ENCODE measurements at regions not wholly inside any gene's neighbourhood (a gene's known extent, or its start where the extent isn't known, plus 50 kb on each side); places are given as distances from the start of the nearest gene placed in this dataset.

DNA sequence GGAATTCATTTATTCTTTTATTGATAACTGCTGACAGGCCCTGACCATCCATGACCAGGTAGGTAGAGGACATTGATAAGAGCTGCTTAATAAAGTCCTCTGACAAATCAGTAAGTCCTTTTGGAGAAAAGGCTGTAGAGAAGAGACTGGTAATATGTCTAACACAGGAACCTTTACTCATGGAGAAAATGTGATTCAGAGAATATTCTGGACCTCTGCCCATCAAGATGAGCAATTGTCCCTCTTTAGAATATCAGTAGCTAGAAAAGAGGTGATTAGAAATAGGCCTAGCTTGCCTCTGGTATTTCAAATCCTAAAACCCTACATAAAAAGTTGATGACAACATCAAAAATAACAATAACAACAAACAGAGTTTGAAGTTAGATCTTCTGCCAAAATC lies 642.3 kb downstream of the TBC1D4 start:
- no peak overlapping the region for H3K27ac Mint-ChIP-seq
- H3K9me3 Mint-ChIP-seq, result peaks cover 0 to 4% (median 0%) of the 10 kb centered on the region in 3 donors
- no peak overlapping the region for H3K4me3 Mint-ChIP-seq
- H3K36me3 Mint-ChIP-seq, result no peaks in the 10 kb centered on the region
- H3K27me3 Mint-ChIP-seq, result no peaks in the 10 kb centered on the region
- H3K4me1 Mint-ChIP-seq, result no peaks in the 10 kb centered on the region

DNA sequence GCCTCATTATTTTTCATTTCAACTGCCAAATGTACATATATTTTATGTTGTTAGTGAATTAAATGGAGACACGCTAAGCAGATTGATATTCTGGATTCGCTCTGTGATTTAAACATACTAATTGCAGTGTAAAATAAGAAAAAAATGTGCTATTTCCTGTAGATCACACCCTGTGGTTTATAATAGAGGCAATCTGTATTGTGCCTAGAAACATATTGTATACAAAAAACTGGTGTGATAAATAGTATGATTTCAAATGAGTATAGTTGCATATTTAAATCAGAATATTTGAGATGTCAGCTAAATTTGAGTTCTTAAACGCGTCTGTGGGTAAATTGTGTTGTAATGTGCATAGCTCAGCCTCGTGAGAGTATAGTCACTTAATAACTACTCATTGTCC lies 643.9 kb downstream of the TBC1D4 start:
- Mint-ChIP-seq H3K27ac (no peak overlapping the region), H3K9me3 (peaks cover 0 to 2% (median 0%) of the 10 kb centered on the region in 3 donors), H3K27me3 (no peaks in the 10 kb centered on the region), H3K4me3 (no peak overlapping the region), H3K36me3 (no peaks in the 10 kb centered on the region), H3K4me1 (no peaks in the 10 kb centered on the region)

DNA sequence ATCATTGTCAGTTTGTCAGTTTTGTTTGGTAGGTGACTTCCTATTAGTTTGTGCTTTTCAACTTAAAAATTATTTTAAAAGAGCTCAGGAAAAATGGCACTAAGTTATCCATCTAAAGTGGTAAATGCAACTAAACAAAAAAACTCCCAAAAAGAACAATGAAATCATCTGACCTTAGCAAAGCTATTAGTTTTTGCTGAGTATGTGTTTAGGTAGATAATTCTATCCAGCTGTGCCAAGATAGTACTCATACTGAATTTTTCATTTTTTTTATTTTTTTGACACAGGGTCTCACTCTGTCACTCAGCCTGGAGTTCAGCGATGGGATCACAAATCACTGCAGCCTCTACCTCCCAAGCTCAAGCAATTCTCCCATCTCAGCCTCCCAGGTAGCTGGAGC lies 645.3 kb downstream of the TBC1D4 start:
- H3K36me3 Mint-ChIP-seq, result no peaks in the 10 kb centered on the region
- H3K4me3 Mint-ChIP-seq, result no peak overlapping the region
- H3K27ac Mint-ChIP-seq, result no peak overlapping the region
- no peaks in the 10 kb centered on the region for H3K27me3 Mint-ChIP-seq
- no peaks in the 10 kb centered on the region for H3K4me1 Mint-ChIP-seq
- H3K9me3 Mint-ChIP-seq, result peaks cover 0 to 2% (median 0%) of the 10 kb centered on the region in 3 donors

DNA sequence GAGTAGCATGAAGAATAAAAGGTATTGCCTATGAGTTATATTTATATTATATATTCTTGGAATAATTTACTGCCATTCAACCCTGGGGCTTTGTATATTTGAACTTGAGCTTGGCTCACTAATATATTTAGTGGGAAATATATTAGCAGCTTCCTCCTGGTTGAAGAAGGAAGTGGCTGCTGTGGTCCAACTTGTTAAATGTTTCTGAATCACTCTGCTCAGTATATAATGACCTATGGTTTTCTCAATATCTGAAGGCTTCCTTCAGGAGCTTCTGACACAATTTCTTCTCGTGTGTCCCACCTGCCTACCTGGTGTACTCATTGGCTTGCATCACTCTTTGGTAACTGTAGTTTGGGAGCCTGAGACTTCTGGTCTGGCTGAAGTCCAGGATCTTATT lies 646.4 kb downstream of the TBC1D4 start:
- Mint-ChIP-seq H3K4me1 (no peaks in the 10 kb centered on the region), H3K27me3 (no peaks in the 10 kb centered on the region), H3K36me3 (no peaks in the 10 kb centered on the region), H3K4me3 (no peak overlapping the region), H3K27ac (no peak overlapping the region), H3K9me3 (peaks cover 0 to 2% (median 0%) of the 10 kb centered on the region in 3 donors)

DNA sequence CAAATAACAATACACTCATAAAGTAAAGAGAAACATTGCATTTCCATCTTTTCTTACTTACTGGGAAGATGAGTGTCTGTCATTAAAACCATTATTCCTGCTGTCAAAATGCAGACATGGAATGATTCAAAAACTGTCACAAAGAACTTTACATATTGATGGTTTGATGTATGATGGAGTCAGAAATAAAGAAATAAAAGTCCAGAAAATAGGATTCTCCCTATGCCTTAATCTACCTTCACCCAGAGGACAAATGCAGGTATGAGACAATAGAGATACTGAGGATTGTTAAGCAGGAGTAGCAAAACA lies 656.1 kb downstream of the TBC1D4 start:
- no peaks in the 10 kb centered on the region for H3K9me3 Mint-ChIP-seq
- H3K27me3 Mint-ChIP-seq, result peaks cover 1% of the 10 kb centered on the region
- H3K36me3 Mint-ChIP-seq, result no peaks in the 10 kb centered on the region
- no peak overlapping the region for H3K27ac Mint-ChIP-seq
- no peak overlapping the region for H3K4me3 Mint-ChIP-seq
- no peaks in the 10 kb centered on the region for H3K4me1 Mint-ChIP-seq

DNA sequence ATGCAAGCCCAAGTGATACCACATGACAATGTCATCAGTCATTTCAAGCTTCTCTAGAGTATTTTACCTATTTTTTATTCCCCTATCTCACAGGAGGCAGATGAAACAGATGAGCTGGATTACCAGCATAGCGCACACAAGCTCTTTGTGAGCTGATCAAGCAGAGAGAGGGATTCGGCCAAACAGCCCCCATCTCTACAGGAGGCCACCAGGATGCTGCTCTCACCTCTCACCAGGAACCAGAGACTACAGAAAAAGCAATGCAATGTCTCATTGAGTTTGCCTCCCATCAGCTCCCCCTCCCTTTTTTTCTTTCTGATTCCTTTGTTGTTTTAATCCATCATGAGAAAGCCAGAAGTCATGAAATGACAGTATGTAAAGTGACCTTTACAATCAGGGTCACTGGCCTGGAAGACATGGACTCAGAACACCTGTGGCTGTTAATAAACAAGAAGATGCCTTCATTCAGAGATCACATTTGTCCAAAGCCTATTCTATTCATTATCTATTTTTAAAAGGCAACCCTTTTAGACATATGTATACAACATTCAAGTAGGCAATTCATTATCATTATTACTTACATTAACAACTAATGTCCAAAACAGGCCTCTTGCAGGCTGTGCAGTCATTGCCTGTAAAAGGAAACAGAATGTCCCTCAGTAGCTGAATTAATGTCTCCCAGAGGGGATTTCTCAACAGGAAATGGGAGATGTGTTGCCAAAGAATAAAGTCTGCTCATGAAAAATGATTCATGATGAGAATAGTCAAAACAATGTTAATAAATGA lies 656.6 kb downstream of the TBC1D4 start:
- H3K27me3 Mint-ChIP-seq, result peaks cover 1% of the 10 kb centered on the region
- no peak overlapping the region for H3K4me3 Mint-ChIP-seq
- H3K9me3 Mint-ChIP-seq, result no peaks in the 10 kb centered on the region
- no peak overlapping the region for H3K27ac Mint-ChIP-seq
- H3K4me1 Mint-ChIP-seq, result no peaks in the 10 kb centered on the region
- no peaks in the 10 kb centered on the region for H3K36me3 Mint-ChIP-seq

DNA sequence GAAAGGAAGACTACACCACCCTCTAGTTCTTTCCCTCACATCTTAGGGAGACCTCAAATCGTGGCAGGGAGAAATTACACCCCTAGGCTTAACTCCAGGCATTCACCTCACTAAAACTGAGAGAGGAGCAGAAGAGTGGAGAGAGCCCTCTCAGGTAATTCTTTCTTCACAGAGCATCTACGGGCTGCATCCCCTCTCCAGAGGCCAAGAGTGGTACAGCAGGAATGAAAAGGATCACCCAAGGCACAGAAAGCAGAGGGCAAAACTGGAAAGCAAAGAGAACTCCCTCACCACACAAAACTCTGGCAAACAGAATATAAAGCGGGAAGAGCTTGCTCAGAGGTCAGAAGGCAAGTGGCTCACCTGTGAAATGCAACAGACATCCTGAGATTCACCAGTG lies 661.2 kb downstream of the TBC1D4 start:
- H3K27me3 Mint-ChIP-seq, result peaks cover 1% of the 10 kb centered on the region
- H3K4me3 Mint-ChIP-seq, result no peak overlapping the region
- H3K9me3 Mint-ChIP-seq, result no peaks in the 10 kb centered on the region
- H3K36me3 Mint-ChIP-seq, result no peaks in the 10 kb centered on the region
- no peaks in the 10 kb centered on the region for H3K4me1 Mint-ChIP-seq
- H3K27ac Mint-ChIP-seq, result no peak overlapping the region

DNA sequence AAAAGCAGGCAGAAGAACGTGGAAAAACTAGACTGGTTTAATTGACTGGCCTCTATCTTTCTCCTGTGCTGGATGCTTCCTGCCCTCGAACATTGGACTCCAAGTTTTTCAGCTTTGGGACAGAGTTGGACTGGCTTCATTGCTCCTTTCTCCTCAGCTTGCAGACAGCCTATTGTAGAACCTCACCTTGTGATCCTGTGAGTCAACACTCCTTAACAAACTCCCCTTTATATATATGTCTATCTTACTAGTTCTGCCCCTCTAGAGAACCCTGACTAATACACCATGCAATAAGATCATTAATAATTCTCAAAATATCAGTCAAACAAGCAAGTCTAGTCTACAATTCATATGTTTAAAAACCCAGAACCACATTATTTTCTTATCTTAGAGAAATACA lies 662.4 kb downstream of the TBC1D4 start:
- Mint-ChIP-seq H3K27me3 (no peaks in the 10 kb centered on the region), H3K9me3 (no peaks in the 10 kb centered on the region), H3K36me3 (no peaks in the 10 kb centered on the region), H3K4me3 (no peak overlapping the region), H3K27ac (no peak overlapping the region), H3K4me1 (no peaks in the 10 kb centered on the region)

DNA sequence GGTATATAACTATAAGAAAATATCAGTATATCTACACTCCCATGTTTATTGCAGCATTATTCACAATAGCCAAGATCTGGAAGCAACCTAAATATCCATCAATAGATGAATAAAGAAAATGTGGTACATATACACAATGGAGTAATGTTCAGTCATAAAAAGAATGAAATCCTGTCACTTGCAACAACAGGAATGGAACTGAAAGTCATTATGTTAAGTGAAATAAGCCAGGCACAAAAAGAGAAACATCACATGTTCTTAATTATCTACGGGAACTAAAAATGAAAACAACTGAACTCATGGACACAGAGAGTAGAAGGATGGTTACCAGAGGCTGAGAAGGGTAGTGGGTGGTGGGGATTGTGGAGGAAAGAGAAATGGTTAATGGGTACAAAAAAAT lies 665.2 kb downstream of the TBC1D4 start:
- Mint-ChIP-seq H3K9me3 (no peaks in the 10 kb centered on the region), H3K4me3 (no peak overlapping the region), H3K36me3 (no peaks in the 10 kb centered on the region), H3K27me3 (no peaks in the 10 kb centered on the region), H3K27ac (no peak overlapping the region), H3K4me1 (no peaks in the 10 kb centered on the region)

DNA sequence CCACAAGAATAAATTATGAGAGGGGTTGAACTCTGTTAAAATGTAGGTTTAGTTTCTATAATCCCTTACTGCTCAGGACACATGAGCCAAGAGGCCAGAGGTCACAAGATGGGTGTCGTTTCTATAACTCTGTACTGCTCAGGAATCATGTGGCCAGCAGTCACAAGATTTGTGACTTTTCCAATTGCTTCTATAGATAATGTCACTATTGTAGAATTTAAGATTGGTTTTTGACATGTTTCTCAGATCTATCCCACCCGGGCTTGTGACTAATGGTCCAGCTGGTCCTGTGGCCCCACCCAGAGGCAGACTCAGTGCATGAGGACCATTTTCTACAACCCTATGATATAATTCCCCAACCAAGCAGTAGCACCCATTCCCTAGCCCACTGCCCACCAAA lies 662.0 kb upstream of the KLF12 start:
- H3K36me3 Mint-ChIP-seq, result no peaks in the 10 kb centered on the region
- no peak overlapping the region for H3K4me3 Mint-ChIP-seq
- peaks cover 0 to 1% (median 0%) of the 10 kb centered on the region in 3 donors for H3K9me3 Mint-ChIP-seq
- no peak overlapping the region for H3K27ac Mint-ChIP-seq
- no peaks in the 10 kb centered on the region for H3K27me3 Mint-ChIP-seq
- no peaks in the 10 kb centered on the region for H3K4me1 Mint-ChIP-seq

DNA sequence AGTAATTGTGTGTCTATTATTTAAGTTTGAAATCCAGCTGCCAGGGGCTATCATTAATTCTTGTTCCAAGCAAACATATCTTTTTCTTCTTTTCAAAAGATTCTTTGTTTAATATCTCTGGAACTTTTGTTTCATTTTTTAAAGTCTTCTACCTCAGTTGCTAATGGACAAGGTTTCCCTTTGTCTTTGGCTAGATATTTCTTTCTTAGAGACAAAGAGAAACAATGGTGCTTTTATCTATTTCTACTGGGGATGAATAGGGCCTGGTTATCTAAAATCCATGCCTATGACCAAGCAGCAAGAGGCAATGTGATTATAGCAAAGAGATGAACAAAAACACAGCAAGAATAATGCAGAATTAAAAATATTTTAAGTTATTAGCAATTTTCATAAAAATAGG lies 661.3 kb upstream of the KLF12 start:
- no peaks in the 10 kb centered on the region for H3K4me1 Mint-ChIP-seq
- no peak overlapping the region for H3K4me3 Mint-ChIP-seq
- H3K36me3 Mint-ChIP-seq, result no peaks in the 10 kb centered on the region
- peaks cover 0 to 3% (median 1%) of the 10 kb centered on the region in 3 donors for H3K9me3 Mint-ChIP-seq
- H3K27ac Mint-ChIP-seq, result no peak overlapping the region
- no peaks in the 10 kb centered on the region for H3K27me3 Mint-ChIP-seq

DNA sequence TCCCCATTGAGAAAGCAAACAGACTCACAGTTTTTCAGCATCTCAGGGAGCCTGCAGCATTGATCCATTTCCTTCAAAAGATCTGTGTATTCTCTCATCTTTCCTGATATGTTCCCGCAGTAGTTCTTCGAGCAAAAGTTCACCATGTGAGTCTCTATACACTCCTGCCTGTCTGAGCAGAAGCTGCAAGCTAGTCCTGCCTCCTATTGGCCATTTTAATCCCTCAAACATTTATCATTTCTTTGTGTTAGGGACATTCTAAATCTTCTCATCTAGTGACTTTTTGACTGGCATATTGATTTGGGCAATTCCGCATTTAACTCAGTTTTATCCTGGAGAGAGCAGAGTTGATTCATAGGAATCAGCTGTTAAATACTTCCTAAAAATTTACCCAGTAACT lies 660.4 kb upstream of the KLF12 start:
- H3K4me3 Mint-ChIP-seq, result no peak overlapping the region
- no peaks in the 10 kb centered on the region for H3K4me1 Mint-ChIP-seq
- peaks cover 2% of the 10 kb centered on the region for H3K27me3 Mint-ChIP-seq
- H3K27ac Mint-ChIP-seq, result no peak overlapping the region
- peaks cover 0 to 6% (median 1%) of the 10 kb centered on the region in 3 donors for H3K9me3 Mint-ChIP-seq
- no peaks in the 10 kb centered on the region for H3K36me3 Mint-ChIP-seq

DNA sequence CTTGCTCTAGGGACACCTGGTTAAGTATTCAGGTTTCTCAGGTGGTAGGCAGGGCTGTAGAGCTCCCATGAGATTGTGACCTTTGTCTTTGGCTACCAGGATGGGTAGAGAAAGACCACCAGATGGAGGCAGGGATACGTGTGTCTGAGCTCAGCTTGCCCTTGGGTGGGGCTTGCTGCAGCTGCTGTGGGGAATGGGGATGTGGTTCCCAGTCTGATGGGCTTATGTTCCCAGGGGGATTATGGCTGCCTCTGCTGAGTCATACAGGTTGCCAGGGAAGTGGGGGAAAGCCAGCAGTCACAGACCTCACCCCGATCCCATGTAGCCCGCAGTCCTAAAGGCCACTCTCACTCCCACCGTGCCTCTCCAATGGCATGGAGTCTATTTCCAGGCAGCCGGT lies 659.9 kb upstream of the KLF12 start:
- Mint-ChIP-seq H3K4me1 (no peaks in the 10 kb centered on the region), H3K4me3 (no peak overlapping the region), H3K27me3 (peaks cover 2% of the 10 kb centered on the region), H3K9me3 (peaks cover 0 to 6% (median 1%) of the 10 kb centered on the region in 3 donors), H3K36me3 (no peaks in the 10 kb centered on the region), H3K27ac (no peak overlapping the region)

DNA sequence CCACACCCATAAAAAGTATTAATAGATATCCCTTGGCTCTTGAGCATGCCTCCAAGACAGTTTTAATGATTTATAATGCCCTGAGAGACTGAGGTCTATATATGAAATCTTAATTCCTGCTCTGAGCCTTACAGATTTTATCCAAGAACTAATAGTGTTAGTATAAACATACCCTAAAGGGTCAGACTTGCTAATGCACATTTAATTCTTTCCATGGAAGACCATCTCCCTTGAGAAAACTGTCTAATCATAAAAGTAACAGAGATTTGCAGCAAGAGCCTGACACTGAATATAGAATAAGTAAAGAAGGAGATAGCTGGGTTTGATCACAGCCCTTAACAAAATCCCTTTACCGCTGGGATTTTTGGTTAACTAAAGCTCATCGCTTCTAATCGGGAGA lies 650.8 kb upstream of the KLF12 start:
- Mint-ChIP-seq H3K27me3 (no peaks in the 10 kb centered on the region), H3K4me1 (no peaks in the 10 kb centered on the region), H3K27ac (no peak overlapping the region), H3K9me3 (no peaks in the 10 kb centered on the region), H3K4me3 (no peak overlapping the region), H3K36me3 (no peaks in the 10 kb centered on the region)

DNA sequence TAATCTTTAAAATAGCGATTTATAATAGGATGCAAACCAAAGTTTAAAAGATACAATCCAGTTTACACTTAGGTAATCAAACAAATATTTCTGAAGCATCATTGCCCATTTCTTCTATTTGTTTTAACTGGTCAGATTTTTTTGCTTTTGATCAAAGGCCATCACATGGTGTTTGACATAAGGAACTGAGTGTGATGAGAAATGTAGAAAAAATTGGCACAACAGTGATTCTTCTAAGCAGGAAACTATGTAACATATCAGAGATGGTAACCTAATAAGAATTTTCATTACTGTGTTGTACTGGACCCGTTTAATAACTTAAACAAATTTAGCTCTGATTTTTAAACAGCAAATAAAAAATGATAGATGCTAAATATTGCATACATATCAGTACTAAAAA lies 644.7 kb upstream of the KLF12 start:
- Mint-ChIP-seq H3K4me3 (no peak overlapping the region), H3K27ac (no peak overlapping the region), H3K27me3 (peaks cover 2% of the 10 kb centered on the region), H3K4me1 (no peaks in the 10 kb centered on the region), H3K9me3 (peaks cover 0 to 3% (median 0%) of the 10 kb centered on the region in 3 donors), H3K36me3 (no peaks in the 10 kb centered on the region)

DNA sequence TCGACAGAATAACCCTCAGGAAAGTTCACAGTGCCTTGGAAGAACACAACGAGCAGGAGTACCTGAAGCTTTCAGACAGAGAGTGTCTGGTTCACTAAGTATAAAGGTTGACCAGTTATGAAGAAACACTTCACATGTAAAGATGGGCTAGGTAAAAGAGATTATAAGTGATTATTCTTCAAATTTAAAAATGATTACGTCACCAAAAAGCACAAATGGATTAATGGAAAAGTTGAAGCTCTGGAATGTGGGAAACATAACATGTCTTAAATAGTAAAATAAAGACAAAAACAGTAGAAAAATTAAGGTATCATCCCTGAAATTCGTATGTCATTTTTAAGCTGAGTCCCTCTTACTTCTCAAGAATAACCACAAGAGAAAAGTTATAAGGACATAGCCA lies 643.9 kb upstream of the KLF12 start:
- peaks cover 0 to 3% (median 0%) of the 10 kb centered on the region in 3 donors for H3K9me3 Mint-ChIP-seq
- H3K4me1 Mint-ChIP-seq, result peaks cover 0 to 2% (median 0%) of the 10 kb centered on the region in 3 donors
- H3K36me3 Mint-ChIP-seq, result no peaks in the 10 kb centered on the region
- H3K27me3 Mint-ChIP-seq, result peaks cover 2% of the 10 kb centered on the region
- no peak overlapping the region for H3K4me3 Mint-ChIP-seq
- no peak overlapping the region for H3K27ac Mint-ChIP-seq

Data from IgD-negative memory B cell (primary cell).